GM18511 (cell line): ENCODE measurements at regions not wholly inside any gene's neighbourhood (a gene's known extent, or its start where the extent isn't known, plus 50 kb on each side); places are given as distances from the start of the nearest gene placed in this dataset.

Experiments used
- ATAC-seq: cut with Tn5 transposase; IDR thresholded peaks from one replicate; pipeline ENCODE4 v1.9.1; 2021; ENCODE audit warnings: mild to moderate bottlenecking, moderate library complexity; ENCODE audit not compliant: unreplicated experiment

DNA sequence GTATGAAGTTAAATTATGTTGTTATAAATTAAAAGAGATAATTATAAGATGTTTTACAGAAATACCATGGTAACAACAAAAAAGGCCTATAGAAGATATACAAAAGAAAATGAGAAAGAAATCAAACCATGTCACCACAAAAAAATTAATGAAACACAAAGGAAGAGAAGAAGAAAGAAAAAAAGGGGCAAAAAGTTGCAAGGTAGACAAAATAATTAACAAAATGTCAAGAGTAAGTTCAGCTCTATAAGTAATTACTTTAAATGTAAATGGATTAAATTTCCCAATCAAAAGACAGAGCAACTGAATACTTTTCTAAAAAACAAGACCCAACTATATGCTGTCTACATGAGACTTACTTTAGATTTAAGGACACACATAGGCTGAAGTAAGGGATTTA lies 378.4 kb upstream of the FSHR start:
- ATAC-seq = no peak

DNA sequence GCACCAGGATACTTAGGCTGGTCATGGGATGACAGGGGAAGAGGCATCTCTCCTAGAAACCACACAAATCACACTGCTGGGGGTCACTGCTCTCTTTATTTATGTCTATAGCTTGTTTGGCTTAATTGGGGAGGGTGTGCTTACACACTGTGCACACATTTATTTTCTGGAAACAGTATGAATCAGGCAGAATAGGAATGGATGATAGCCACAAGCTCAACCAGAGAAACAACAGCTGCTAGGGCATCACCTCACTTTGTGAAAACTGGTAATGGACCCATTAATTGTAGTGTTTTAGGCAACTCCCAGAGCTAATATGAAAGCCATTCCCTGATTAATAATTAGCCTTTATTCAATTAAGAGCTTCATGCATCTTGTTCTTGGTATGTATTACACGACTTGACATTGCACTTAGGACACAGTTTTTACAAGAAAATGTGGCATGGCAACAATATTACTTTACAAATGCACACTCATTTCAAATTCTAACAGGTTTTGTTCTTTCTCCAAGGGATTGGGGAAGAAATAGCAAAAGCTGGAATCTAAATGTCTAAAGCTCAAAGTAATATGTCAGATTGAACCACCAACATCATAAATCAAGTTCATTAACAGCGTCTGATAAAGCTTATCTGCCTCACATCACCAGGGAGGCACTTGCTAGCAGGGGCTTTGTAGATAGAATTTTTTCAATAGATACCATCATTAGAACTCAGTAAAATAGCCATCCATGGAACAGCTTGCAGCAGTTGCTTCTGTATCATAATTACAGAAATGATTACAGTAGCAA lies 361.9 kb upstream of the FSHR start:
- ATAC-seq = no peak

- ATAC-seq = no peak
Measured at GRCh38 chr2:49514201-49514600, 359.9 kb upstream of the FSHR start.

GRCh38 chr2:49490710-49491109 lies 336.4 kb upstream of the FSHR start:
- ATAC-seq = peak; percentile 78

- no peak for ATAC-seq
Measured at GRCh38 chr2:49487139-49487538, 332.8 kb upstream of the FSHR start.

GRCh38 chr2:49480520-49480919 lies 326.2 kb upstream of the FSHR start:
- no peak for ATAC-seq

DNA sequence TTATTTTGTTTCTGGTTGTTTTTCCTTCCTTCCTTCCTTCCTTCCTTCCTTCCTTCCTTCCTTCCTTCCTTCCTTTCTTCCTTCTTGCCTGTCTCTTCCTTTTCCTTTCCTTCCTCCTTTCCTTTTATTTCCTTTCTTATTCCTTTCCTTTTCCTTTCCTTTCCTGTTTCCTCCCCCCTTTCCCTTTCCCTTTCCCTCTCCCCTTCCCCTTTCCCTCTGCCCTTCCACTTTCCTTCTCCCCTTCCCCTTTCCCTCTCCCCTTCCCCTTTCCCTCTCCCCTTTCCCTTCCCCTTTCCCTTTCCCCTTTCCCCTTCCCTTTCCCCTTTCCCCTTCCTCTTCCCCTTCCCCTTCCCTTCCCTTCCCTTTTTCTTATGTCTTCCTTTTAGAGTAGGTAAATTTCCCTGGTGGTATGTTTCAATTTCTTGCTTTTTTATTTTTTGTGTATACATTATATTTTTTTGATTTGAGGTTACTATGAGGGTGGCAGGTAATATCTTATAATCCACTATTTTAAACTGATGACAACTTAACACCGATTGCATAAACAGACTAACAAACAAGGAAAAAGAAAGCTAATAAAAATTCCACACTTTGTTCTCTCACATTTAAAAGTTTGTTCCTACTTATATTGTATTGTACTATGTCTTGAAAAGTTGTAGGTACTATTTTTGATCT lies 311.0 kb upstream of the FSHR start:
- no peak for ATAC-seq

GRCh38 chr2:49459314-49459993 lies 305.1 kb upstream of the FSHR start:
- no peak for ATAC-seq

DNA sequence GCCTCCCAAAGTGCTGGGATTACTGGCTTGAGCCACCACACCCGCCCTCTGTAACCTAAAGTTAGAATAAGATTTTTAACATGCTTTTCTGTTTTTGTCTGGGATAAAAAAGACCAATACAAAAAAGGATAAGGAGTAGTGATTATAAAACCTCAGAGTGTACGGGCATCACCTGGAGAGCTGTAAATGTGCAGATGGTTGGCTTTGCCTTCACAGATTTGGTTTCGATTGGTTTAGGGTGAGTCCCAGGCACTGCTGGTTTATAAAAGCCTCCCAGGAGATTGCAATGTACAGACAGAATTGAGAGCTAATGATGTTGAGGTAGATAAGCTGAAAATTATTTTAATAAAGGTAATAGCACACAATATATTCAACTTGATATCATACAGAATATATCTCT lies 289.7 kb upstream of the FSHR start:
- no peak for ATAC-seq

DNA sequence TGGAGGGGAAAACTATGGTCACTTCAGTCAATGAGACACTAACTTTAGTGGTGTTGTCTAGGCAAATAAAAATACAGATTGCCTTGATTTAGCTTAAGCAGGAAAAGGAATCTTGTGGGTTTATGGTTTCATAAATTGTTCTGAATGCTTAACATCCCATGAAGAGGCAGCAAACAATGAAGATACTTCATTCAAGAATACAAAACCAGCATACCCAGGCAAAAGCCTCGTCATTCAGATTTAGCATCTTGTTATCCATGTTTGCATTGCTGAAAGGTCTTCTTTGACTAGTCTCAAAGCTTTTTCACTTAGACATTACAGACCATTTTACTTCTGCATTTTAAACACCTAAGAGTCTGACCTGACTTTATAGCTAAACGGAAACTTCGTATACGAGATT lies 272.7 kb upstream of the FSHR start:
- ATAC-seq = no peak

DNA sequence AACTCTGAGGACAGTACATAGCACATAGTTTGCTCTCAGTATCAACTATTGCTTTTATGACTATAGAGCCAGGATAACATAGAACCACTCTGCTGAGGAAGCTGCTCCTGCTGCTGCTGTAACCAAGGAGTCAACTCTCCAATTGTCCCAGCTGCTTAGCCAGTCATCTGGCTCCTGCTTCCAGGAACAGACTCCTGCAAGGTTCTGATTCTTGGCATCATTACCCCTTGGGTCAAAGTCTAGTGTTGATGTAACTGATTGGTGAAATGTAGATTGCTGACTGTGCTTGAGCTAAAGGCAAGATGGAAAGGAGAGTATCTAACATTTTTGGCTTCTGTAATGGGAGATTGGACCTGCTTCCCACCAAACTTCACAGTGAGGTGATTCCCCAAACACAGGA lies 261.9 kb upstream of the FSHR start:
- no peak for ATAC-seq

- no peak for ATAC-seq
Measured at GRCh38 chr2:49404108-49404507, 249.8 kb upstream of the FSHR start.

- ATAC-seq = no peak
Measured at GRCh38 chr2:49403637-49404036, 249.3 kb upstream of the FSHR start.

DNA sequence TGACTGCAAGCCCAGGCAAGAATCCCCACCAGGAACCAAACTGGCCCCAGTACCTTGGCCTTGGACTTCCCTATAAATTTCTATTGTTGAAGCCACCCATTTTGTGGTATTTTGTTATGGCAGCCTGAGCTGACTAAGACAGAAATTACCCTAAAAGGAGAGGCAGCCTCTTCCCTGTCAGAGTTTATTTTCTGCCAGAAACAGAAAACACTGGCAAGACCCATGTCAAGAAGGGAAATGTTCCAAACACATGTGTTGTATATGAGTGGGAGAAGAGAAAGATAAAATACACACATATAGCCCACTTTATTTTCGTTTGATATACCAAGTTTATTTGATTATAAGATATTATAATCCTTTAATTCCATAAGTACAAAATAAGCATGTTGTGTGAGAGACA lies 225.1 kb upstream of the FSHR start:
- no peak for ATAC-seq

DNA sequence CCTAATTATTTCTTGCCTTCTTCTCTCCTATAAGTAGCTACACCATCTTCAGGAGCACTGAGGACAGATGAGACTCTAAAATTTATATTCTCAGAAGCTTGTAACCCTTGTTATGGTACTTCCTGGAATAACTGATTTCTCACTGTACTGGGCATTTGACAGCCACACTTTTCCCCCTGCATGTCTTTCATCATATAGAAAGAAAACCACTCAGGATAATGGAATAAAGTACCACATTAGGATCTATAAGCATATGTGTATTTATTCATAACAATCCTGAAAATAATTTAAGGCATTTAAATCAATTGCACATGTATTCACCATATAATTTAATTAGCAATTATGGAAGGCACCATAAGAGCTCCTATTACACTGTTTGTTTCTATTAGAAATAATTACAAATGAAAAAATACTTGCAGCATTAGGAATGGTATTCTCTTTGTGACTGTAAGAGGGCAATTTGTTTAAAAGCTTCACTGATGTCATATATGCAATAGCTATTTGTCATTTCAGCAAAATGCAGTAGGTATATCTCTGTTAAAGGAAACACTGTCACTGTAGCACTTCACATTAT lies 216.9 kb upstream of the FSHR start:
- ATAC-seq = no peak

DNA sequence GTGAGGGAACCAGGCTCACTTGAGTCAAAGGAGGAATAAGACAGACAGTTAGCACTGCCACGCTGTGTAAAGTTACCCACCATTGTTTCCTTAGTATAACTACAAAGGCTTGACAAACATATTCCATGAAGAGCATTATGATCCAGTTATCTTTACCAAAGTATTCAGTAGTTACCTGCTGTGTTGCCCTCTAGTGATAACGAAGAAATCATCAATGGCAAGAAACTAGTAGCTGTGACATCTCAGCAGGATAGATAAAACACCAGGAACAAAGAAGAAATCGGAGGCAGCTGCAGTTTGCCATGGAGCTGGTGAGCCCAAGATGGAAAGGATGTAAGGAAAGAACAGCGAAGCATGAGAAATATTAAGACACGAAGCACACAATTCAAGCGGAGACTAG lies 215.3 kb upstream of the FSHR start:
- no peak for ATAC-seq

DNA sequence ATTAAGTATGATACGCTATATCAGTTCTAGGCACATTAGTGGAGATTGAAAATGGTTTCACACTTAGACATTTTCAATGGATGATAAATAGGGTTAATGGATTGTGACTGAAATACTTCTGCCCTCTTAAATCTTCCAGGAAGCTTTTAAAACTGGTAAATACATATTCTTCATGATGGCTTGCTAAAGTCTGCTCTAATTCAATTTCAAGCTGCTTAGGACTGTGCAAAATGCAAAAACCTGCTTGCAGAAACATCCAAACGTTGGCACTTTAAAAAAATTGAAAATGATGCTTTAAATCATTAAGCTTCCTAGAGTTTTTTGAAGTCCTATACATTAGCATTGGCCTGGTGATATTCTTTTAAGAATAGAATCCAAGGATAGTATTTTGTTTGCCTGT lies 214.8 kb upstream of the FSHR start:
- no peak for ATAC-seq

GRCh38 chr2:49367003-49367402 lies 212.7 kb upstream of the FSHR start:
- ATAC-seq = no peak

DNA sequence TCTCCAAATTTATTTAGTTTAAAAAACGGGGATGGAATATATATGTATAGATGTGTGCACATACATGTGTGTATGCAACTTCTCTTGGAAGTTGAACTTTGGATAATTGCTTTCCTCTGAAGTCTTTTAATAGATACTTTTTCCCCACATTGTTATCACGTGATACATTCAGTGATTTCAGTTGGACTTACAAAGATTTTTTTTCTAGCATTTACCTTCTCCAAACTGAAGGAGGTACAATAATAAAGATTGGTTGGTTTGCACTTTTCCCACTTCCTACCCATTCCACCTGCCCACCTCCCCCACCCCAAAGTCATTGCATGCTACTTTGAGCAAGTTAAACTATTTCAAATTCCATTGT lies 206.1 kb upstream of the FSHR start:
- ATAC-seq = no peak

GRCh38 chr2:49359721-49360406 lies 205.5 kb upstream of the FSHR start:
- ATAC-seq = no peak

GRCh38 chr2:49355611-49356010 lies 201.3 kb upstream of the FSHR start:
- ATAC-seq = no peak
